WTC11 (cell line): ENCODE measurements at regions not wholly inside any gene's neighbourhood (a gene's known extent, or its start where the extent isn't known, plus 50 kb on each side); places are given as distances from the start of the nearest gene placed in this dataset.

Source experiments
- ATAC-seq: fragments of 200-7000 bp; cut with Tn5 transposase; 2 replicates; pipeline ENCODE4 v1.10.0; 2021; ENCODE audit warnings: mild to moderate bottlenecking, moderate library complexity
- CTCF ChIA-PET: fragments of 300-600 bp; sonication (Branson Sonifier 250); formaldehyde crosslinking; loops from one replicate; lab custom pipeline; 2021; ENCODE audit warnings: antibody characterized with exemption; lab: Charles Lee
- POLR2A ChIA-PET: fragments of 350-600 bp; sonication (Branson Sonifier 250); formaldehyde crosslinking; loops from one replicate; lab custom pipeline; 2021; ENCODE audit warnings: antibody characterized with exemption; lab: Charles Lee
- DNase-seq: peaks from one replicate; pipeline ENCODE4 v3.0.0; 2021; ENCODE audit warnings: low spot score
- H3K27ac Mint-ChIP-seq: 2 replicates; pipeline ENCODE4 v1.8.0; 2021; ENCODE audit warnings: mixed read lengths
- H3K27me3 Mint-ChIP-seq: 2 replicates; pipeline ENCODE4 v1.8.0; 2021; ENCODE audit warnings: low read depth, mild to moderate bottlenecking, moderate library complexity, mixed read lengths
- H3K36me3 Mint-ChIP-seq: 2 replicates; pipeline ENCODE4 v1.8.0; 2021; ENCODE audit warnings: mixed read lengths
- H3K4me1 Mint-ChIP-seq: 2 replicates; pipeline ENCODE4 v1.8.0; 2022; ENCODE audit warnings: mixed read lengths
- H3K4me3 Mint-ChIP-seq: 2 replicates; pipeline ENCODE4 v1.8.0; 2021; ENCODE audit warnings: mild to moderate bottlenecking, moderate library complexity, mixed read lengths
- H3K9me3 Mint-ChIP-seq: 2 replicates; pipeline ENCODE4 v1.8.0; 2021; ENCODE audit warnings: mixed read lengths
- ATF1 ChIP-seq: sonication (generic); formaldehyde crosslinking; IDR thresholded peaks from 2 replicates; pipeline ENCODE4 v1.8.1; 2023; ENCODE audit warnings: mild to moderate bottlenecking, moderate library complexity, missing genetic modification reagents
- FOXP1 ChIP-seq: sonication (generic); formaldehyde crosslinking; IDR thresholded peaks from 2 replicates; pipeline ENCODE4 v1.8.0; 2022; ENCODE audit warnings: missing genetic modification reagents, mild to moderate bottlenecking, moderate library complexity, borderline replicate concordance
- GABPB1 ChIP-seq: sonication (generic); formaldehyde crosslinking; IDR thresholded peaks from 2 replicates; pipeline ENCODE4 v1.8.1; 2023; ENCODE audit warnings: mild to moderate bottlenecking, missing genetic modification reagents
- KAT7 ChIP-seq: sonication (generic); formaldehyde crosslinking; IDR thresholded peaks from 2 replicates; pipeline ENCODE4 v1.8.1; 2023; ENCODE audit warnings: missing genetic modification reagents, mild to moderate bottlenecking, borderline replicate concordance
- OVOL2 ChIP-seq: fragments of 250-450 bp; sonication (Bioruptor Pico); IDR thresholded peaks from 2 replicates; pipeline ENCODE4 v1.9.0; 2021; ENCODE audit warnings: mild to moderate bottlenecking, borderline replicate concordance
- RELA ChIP-seq: sonication (generic); formaldehyde crosslinking; IDR thresholded peaks from 2 replicates; pipeline ENCODE4 v1.8.1; 2022; ENCODE audit warnings: missing genetic modification reagents, mild to moderate bottlenecking, borderline replicate concordance
- RORB ChIP-seq: fragments of 250-450 bp; sonication (Bioruptor Pico); IDR thresholded peaks from 2 replicates; pipeline ENCODE4 v1.9.0; 2021; ENCODE audit warnings: mild to moderate bottlenecking
- ZNF121 ChIP-seq: sonication (generic); formaldehyde crosslinking; IDR thresholded peaks from 2 replicates; pipeline ENCODE4 v1.8.0; 2023; ENCODE audit warnings: missing genetic modification reagents
- ZNF219 ChIP-seq: sonication (generic); formaldehyde crosslinking; IDR thresholded peaks from 2 replicates; pipeline ENCODE4 v1.8.0; 2023; ENCODE audit warnings: missing genetic modification reagents, mild to moderate bottlenecking, borderline replicate concordance
- ZNF263 ChIP-seq: sonication (generic); formaldehyde crosslinking; IDR thresholded peaks from 2 replicates; pipeline ENCODE4 v1.8.1; 2022; ENCODE audit warnings: low read depth, mild to moderate bottlenecking, moderate library complexity, missing genetic modification reagents
- ZNF671 ChIP-seq: fragments of 250-450 bp; sonication (Bioruptor Pico); IDR thresholded peaks from 2 replicates; pipeline ENCODE4 v1.8.0; 2021; ENCODE audit warnings: mild to moderate bottlenecking
- TF ChIP-seq, protein P1 (sequence below): sonication (generic); formaldehyde crosslinking; IDR thresholded peaks from 2 replicates; pipeline ENCODE4 v1.8.1; 2023; ENCODE audit warnings: mild to moderate bottlenecking, missing genetic modification reagents, moderate library complexity
- TF ChIP-seq, protein P2 (sequence below): fragments of 200-600 bp; IDR thresholded peaks from 2 replicates; pipeline ENCODE4 v1.8.0; 2022; ENCODE audit warnings: antibody characterized with exemption
- TF ChIP-seq, protein P3 (sequence below): sonication (generic); formaldehyde crosslinking; IDR thresholded peaks from 2 replicates; pipeline ENCODE4 v1.8.1; 2022; ENCODE audit warnings: mild to moderate bottlenecking, missing genetic modification reagents, moderate library complexity, borderline replicate concordance
- TF ChIP-seq, protein P4 (sequence below): sonication (generic); formaldehyde crosslinking; IDR thresholded peaks from 2 replicates; pipeline ENCODE4 v1.8.1; 2023; ENCODE audit warnings: mild to moderate bottlenecking, missing genetic modification reagents
- TF ChIP-seq, protein P5 (sequence below): fragments of 250-450 bp; sonication (Bioruptor Pico); conservative IDR thresholded peaks from 2 replicates; pipeline ENCODE4 v1.9.0; 2021; ENCODE audit warnings: mild to moderate bottlenecking

DNA sequence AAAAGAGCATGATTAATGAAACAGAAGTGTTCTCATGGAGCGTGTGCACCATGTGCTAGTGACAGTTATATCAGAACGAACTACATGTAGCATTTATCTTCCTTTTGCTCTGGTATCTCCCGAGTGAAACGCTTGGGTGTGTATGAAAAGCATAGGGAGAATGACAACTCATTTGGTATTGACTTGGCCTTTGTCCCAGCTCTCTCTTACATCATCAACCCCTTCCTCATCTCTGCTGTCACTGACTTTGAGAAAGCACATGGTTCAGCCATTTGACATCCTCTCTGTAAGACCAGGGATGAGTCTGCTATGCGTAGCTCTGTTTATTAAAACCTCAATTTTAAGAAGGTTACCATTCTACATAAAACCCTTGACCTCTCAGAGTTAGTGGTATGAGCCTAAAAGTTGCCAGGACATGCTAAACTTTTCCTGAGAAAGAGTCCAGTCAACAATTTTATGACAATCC lies 201.0 kb downstream of the NRIP1 start:
- peaks cover 26% of the 10 kb centered on the region for H3K9me3 Mint-ChIP-seq
- H3K27ac Mint-ChIP-seq, result no peak overlapping the region
- no peak overlapping the region for H3K4me3 Mint-ChIP-seq
- DNase-seq, result no peak
- ChIA-PET CTCF (interaction anchor here (0.6 to 1.8 kb wide), 14 partner anchors 16 to 755 kb away, joined by 3 to 7 read pairs (median 4); no protein-coding TSS in a partner anchor), POLR2A (no interaction called here)
- H3K36me3 Mint-ChIP-seq, result peaks cover 20% of the 10 kb centered on the region
- H3K27me3 Mint-ChIP-seq, result no peaks in the 10 kb centered on the region; the same call in none of the 2 replicates
- no peak for ATAC-seq
- H3K4me1 Mint-ChIP-seq, result peaks cover 21% of the 10 kb centered on the region
- TF ChIP-seq, protein P1, sequence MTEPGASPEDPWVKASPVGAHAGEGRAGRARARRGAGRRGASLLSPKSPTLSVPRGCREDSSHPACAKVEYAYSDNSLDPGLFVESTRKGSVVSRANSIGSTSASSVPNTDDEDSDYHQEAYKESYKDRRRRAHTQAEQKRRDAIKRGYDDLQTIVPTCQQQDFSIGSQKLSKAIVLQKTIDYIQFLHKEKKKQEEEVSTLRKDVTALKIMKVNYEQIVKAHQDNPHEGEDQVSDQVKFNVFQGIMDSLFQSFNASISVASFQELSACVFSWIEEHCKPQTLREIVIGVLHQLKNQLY, result no peak
- TF ChIP-seq GABPB1 (CRISPR knock-in tag), result peak; percentile 90

DNA sequence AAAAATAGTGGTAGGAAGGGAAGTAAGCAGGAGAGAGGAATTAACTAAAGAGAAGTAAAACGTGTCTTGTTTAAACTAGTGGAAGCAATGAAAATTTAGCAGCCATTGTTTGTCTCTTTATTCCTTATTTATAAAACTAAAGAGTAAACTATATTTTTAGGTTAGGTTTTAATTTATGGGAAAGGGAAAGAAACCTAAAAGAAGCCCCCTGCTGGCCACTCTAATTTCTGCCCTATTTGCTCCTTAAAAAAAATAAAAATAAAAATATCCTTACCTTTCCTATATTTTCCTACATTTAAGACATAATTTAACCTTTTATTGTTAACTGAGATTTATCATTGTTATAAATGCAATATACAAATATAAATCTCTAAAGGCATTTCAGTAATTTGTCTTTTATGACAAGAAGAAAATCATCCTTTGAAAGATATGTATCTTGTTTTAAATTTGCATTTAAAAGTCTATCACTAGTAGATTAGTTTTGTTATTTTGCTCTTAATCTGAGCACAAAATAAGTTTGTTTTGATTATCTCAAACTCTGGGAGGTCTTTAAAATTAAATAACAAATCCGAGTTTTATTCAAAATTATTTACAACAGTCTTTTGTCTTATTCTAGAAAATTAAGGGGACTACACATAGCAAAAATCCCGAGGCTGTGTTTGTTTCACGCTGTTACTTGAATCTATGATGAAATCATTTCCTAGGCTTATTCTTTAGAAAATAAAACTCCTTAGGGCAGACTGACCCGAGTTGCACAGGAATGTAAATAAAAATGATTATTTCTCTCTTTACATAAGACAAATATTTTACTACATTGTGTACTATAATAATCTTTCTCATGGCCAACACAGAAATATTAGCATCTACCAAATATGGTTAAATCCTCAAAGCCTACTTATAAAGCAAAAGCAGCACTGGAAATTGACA lies 201.7 kb downstream of the NRIP1 start:
- TF ChIP-seq, protein P2, sequence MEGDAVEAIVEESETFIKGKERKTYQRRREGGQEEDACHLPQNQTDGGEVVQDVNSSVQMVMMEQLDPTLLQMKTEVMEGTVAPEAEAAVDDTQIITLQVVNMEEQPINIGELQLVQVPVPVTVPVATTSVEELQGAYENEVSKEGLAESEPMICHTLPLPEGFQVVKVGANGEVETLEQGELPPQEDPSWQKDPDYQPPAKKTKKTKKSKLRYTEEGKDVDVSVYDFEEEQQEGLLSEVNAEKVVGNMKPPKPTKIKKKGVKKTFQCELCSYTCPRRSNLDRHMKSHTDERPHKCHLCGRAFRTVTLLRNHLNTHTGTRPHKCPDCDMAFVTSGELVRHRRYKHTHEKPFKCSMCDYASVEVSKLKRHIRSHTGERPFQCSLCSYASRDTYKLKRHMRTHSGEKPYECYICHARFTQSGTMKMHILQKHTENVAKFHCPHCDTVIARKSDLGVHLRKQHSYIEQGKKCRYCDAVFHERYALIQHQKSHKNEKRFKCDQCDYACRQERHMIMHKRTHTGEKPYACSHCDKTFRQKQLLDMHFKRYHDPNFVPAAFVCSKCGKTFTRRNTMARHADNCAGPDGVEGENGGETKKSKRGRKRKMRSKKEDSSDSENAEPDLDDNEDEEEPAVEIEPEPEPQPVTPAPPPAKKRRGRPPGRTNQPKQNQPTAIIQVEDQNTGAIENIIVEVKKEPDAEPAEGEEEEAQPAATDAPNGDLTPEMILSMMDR, result peak; percentile 57
- TF ChIP-seq KAT7 (CRISPR knock-in tag), result no peak
- CTCF ChIA-PET, result interaction anchor here (1.3 to 1.8 kb wide), 3 partner anchors 49 to 460 kb away, joined by 4 to 5 read pairs (median 4); no protein-coding TSS in a partner anchor
- Mint-ChIP-seq H3K27ac (no peak overlapping the region), H3K4me1 (peaks cover 14% of the 10 kb centered on the region), H3K36me3 (peaks cover 20% of the 10 kb centered on the region), H3K9me3 (peaks cover 26% of the 10 kb centered on the region), H3K27me3 (no peaks in the 10 kb centered on the region; the same call in none of the 2 replicates), H3K4me3 (no peak overlapping the region)
- DNase-seq (no peak), ATAC-seq (no peak)
- POLR2A ChIA-PET, result no interaction called here

DNA sequence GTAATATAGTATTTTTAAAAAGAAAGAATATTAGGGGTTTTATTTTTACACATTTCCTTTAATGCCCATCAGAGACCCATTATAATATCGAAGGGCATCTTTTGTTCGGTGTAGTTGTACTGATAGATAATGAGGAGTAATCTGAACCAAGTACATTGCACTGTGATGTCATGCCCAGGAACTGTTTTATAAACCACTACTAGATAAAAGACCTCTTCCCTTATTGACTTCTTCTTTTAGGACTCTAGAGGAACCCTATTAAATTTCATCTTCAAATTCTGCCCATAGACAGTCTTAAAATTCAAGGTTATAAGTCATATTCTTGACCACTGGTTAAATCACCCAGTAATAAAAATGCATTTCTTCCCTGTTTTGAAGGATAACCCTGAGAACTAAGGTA lies 206.5 kb downstream of the NRIP1 start:
- Mint-ChIP-seq H3K36me3 (peaks cover 23% of the 10 kb centered on the region), H3K4me1 (peaks cover 10% of the 10 kb centered on the region), H3K27me3 (no peaks in the 10 kb centered on the region; the same call in none of the 2 replicates), H3K27ac (no peak overlapping the region), H3K9me3 (peaks cover 39% of the 10 kb centered on the region), H3K4me3 (no peak overlapping the region)
- no peak for DNase-seq
- CTCF ChIA-PET, result no interaction called here
- no peak for TF ChIP-seq RELA
- no peak for TF ChIP-seq ZNF121 (CRISPR knock-in tag)
- TF ChIP-seq, protein P3, sequence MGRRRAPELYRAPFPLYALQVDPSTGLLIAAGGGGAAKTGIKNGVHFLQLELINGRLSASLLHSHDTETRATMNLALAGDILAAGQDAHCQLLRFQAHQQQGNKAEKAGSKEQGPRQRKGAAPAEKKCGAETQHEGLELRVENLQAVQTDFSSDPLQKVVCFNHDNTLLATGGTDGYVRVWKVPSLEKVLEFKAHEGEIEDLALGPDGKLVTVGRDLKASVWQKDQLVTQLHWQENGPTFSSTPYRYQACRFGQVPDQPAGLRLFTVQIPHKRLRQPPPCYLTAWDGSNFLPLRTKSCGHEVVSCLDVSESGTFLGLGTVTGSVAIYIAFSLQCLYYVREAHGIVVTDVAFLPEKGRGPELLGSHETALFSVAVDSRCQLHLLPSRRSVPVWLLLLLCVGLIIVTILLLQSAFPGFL, result no peak
- TF ChIP-seq ZNF219 (CRISPR knock-in tag), result no peak
- no peak for TF ChIP-seq ZNF671
- no peak for TF ChIP-seq RORB (CRISPR knock-in tag)
- TF ChIP-seq ZNF263, result no peak
- TF ChIP-seq, protein P4, sequence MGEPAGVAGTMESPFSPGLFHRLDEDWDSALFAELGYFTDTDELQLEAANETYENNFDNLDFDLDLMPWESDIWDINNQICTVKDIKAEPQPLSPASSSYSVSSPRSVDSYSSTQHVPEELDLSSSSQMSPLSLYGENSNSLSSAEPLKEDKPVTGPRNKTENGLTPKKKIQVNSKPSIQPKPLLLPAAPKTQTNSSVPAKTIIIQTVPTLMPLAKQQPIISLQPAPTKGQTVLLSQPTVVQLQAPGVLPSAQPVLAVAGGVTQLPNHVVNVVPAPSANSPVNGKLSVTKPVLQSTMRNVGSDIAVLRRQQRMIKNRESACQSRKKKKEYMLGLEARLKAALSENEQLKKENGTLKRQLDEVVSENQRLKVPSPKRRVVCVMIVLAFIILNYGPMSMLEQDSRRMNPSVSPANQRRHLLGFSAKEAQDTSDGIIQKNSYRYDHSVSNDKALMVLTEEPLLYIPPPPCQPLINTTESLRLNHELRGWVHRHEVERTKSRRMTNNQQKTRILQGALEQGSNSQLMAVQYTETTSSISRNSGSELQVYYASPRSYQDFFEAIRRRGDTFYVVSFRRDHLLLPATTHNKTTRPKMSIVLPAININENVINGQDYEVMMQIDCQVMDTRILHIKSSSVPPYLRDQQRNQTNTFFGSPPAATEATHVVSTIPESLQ (CRISPR knock-in tag), result no peak
- TF ChIP-seq FOXP1 (CRISPR knock-in tag), result no peak
- TF ChIP-seq OVOL2 (CRISPR knock-in tag), result no peak
- TF ChIP-seq, protein P5, sequence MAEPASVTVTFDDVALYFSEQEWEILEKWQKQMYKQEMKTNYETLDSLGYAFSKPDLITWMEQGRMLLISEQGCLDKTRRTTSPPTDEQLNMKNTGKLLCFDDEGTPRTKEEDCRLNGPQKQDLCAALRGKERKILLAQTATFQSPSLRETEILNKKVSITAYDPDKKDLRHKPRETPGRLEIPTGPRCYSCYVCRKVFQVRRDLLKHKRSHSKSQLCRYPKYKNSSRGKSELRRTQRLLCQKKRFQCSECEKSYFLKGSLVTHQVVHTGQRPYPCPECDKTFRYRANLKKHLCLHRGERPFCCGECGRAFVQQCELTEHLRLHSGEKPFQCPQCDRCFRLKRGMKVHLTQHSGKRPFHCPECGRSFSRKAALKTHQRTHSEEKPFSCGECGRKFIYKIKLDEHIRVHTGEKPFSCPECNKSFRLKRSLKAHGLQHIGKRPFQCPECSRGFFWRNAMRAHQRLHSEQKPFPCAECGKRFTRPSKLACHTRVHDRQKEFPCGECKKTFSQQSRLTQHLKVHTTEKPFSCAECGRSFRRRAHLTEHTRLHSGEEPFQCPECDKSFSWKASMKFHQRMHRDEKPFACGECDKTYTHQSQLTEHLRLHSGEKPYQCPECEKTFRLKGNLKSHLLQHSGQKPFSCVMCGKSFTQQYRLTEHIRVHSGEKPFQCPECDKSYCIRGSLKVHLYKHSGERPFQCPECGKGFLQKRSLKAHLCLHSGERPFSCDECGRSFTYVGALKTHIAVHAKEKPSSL (CRISPR knock-in tag), result no peak
- TF ChIP-seq ATF1 (CRISPR knock-in tag), result no peak
- POLR2A ChIA-PET, result no interaction called here
- ATAC-seq, result no peak
